WTC11 (cell line): ENCODE measurements at regions not wholly inside any gene's neighbourhood (a gene's known extent, or its start where the extent isn't known, plus 50 kb on each side); places are given as distances from the start of the nearest gene placed in this dataset.

ENCODE experiments used
- ATAC-seq: fragments of 200-7000 bp; cut with Tn5 transposase; 2 replicates; pipeline ENCODE4 v1.10.0; 2021; ENCODE audit warnings: mild to moderate bottlenecking, moderate library complexity
- CTCF ChIA-PET: fragments of 300-600 bp; sonication (Branson Sonifier 250); formaldehyde crosslinking; loops from one replicate; lab custom pipeline; 2021; ENCODE audit warnings: antibody characterized with exemption; lab: Charles Lee
- POLR2A ChIA-PET: fragments of 350-600 bp; sonication (Branson Sonifier 250); formaldehyde crosslinking; loops from one replicate; lab custom pipeline; 2021; ENCODE audit warnings: antibody characterized with exemption; lab: Charles Lee
- DNase-seq: peaks from one replicate; pipeline ENCODE4 v3.0.0; 2021; ENCODE audit warnings: low spot score
- H3K27ac Mint-ChIP-seq: 2 replicates; pipeline ENCODE4 v1.8.0; 2021; ENCODE audit warnings: mixed read lengths
- H3K27me3 Mint-ChIP-seq: 2 replicates; pipeline ENCODE4 v1.8.0; 2021; ENCODE audit warnings: low read depth, mild to moderate bottlenecking, moderate library complexity, mixed read lengths
- H3K36me3 Mint-ChIP-seq: 2 replicates; pipeline ENCODE4 v1.8.0; 2021; ENCODE audit warnings: mixed read lengths
- H3K4me1 Mint-ChIP-seq: 2 replicates; pipeline ENCODE4 v1.8.0; 2022; ENCODE audit warnings: mixed read lengths
- H3K4me3 Mint-ChIP-seq: 2 replicates; pipeline ENCODE4 v1.8.0; 2021; ENCODE audit warnings: mild to moderate bottlenecking, moderate library complexity, mixed read lengths
- H3K9me3 Mint-ChIP-seq: 2 replicates; pipeline ENCODE4 v1.8.0; 2021; ENCODE audit warnings: mixed read lengths
- CREM ChIP-seq: sonication (generic); formaldehyde crosslinking; IDR thresholded peaks from 2 replicates; pipeline ENCODE4 v1.8.1; 2022; ENCODE audit warnings: mild to moderate bottlenecking, missing genetic modification reagents, moderate library complexity
- ETV6 ChIP-seq: sonication (generic); formaldehyde crosslinking; IDR thresholded peaks from 2 replicates; pipeline ENCODE4 v1.8.1; 2022; ENCODE audit warnings: mild to moderate bottlenecking, missing genetic modification reagents
- GABPB1 ChIP-seq: sonication (generic); formaldehyde crosslinking; IDR thresholded peaks from 2 replicates; pipeline ENCODE4 v1.8.1; 2023; ENCODE audit warnings: mild to moderate bottlenecking, missing genetic modification reagents
- OVOL2 ChIP-seq: fragments of 250-450 bp; sonication (Bioruptor Pico); IDR thresholded peaks from 2 replicates; pipeline ENCODE4 v1.9.0; 2021; ENCODE audit warnings: mild to moderate bottlenecking, borderline replicate concordance
- SMAD3 ChIP-seq: sonication (generic); formaldehyde crosslinking; IDR thresholded peaks from 2 replicates; pipeline ENCODE4 v1.8.0; 2022; ENCODE audit warnings: missing genetic modification reagents, mild to moderate bottlenecking, borderline replicate concordance
- SP1 ChIP-seq: sonication (generic); formaldehyde crosslinking; conservative IDR thresholded peaks from 2 replicates; pipeline ENCODE4 v1.8.1; 2022; ENCODE audit warnings: missing genetic modification reagents
- TEAD1 ChIP-seq: sonication (generic); formaldehyde crosslinking; IDR thresholded peaks from 2 replicates; pipeline ENCODE4 v1.8.0; 2022; ENCODE audit warnings: mild to moderate bottlenecking, missing genetic modification reagents
- ZBTB21 ChIP-seq: sonication (generic); formaldehyde crosslinking; IDR thresholded peaks from 2 replicates; pipeline ENCODE4 v1.8.1; 2023; ENCODE audit warnings: mild to moderate bottlenecking, missing genetic modification reagents, borderline replicate concordance
- ZMAT4 ChIP-seq: fragments of 250-450 bp; sonication (Bioruptor Pico); IDR thresholded peaks from 2 replicates; pipeline ENCODE4 v1.9.0; 2021; ENCODE audit warnings: mild to moderate bottlenecking
- ZNF263 ChIP-seq: sonication (generic); formaldehyde crosslinking; IDR thresholded peaks from 2 replicates; pipeline ENCODE4 v1.8.1; 2022; ENCODE audit warnings: low read depth, mild to moderate bottlenecking, moderate library complexity, missing genetic modification reagents
- ZNF396 ChIP-seq: fragments of 250-450 bp; sonication (Bioruptor Pico); IDR thresholded peaks from 2 replicates; pipeline ENCODE4 v1.8.0; 2021; ENCODE audit warnings: mild to moderate bottlenecking, moderate library complexity, borderline replicate concordance
- ZNF512 ChIP-seq: sonication (generic); formaldehyde crosslinking; IDR thresholded peaks from 2 replicates; pipeline ENCODE4 v1.8.1; 2022; ENCODE audit warnings: missing genetic modification reagents, borderline replicate concordance
- ZNF532 ChIP-seq: fragments of 250-450 bp; sonication (Bioruptor Pico); IDR thresholded peaks from 2 replicates; pipeline ENCODE4 v1.9.0; 2021; ENCODE audit warnings: mild to moderate bottlenecking, borderline replicate concordance
- ZNF671 ChIP-seq: fragments of 250-450 bp; sonication (Bioruptor Pico); IDR thresholded peaks from 2 replicates; pipeline ENCODE4 v1.8.0; 2021; ENCODE audit warnings: mild to moderate bottlenecking
- TF ChIP-seq, protein P1 (sequence below): sonication (generic); formaldehyde crosslinking; IDR thresholded peaks from 2 replicates; pipeline ENCODE4 v1.8.0; 2022; ENCODE audit warnings: mild to moderate bottlenecking, missing genetic modification reagents
- TF ChIP-seq, protein P2 (sequence below): fragments of 250-450 bp; sonication (Bioruptor Pico); IDR thresholded peaks from 2 replicates; pipeline ENCODE4 v2.1.2; 2022; ENCODE audit warnings: mild to moderate bottlenecking, moderate library complexity
- TF ChIP-seq, protein P3 (sequence below): fragments of 200-600 bp; IDR thresholded peaks from 2 replicates; pipeline ENCODE4 v1.8.0; 2022; ENCODE audit warnings: antibody characterized with exemption

GRCh38 chr6:113140721-113141120 is 716.4 kb upstream of the MARCKS start (continued):
- TF ChIP-seq, protein P1, sequence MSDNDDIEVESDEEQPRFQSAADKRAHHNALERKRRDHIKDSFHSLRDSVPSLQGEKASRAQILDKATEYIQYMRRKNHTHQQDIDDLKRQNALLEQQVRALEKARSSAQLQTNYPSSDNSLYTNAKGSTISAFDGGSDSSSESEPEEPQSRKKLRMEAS (CRISPR knock-in tag) = no peak
- no peak for TF ChIP-seq ZNF512
- no peak for TF ChIP-seq CREM
- no peak for TF ChIP-seq GABPB1 (CRISPR knock-in tag)

DNA sequence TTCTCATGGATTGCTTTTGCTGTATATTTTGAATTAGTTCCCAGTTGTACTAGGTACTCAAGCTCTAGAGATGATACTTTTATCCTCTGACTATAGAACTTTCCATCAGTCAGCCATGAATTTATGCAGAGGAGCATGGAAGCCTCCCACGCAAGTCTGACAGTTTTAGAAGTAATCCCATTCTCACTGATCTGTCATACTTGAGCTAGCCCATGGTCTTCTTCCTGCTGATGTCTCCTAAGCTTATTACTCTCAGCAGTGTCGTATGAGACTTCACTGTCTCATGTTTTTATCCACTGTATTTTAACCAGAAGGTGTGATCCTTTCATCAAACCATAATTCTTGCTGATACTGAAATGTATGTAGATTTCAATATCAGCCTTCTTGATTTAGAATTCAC is 715.2 kb upstream of the MARCKS start:
- Mint-ChIP-seq H3K36me3 (no peaks in the 10 kb centered on the region), H3K27me3 (no peaks in the 10 kb centered on the region), H3K27ac (no peak overlapping the region), H3K9me3 (no peaks in the 10 kb centered on the region), H3K4me1 (peaks cover 4% of the 10 kb centered on the region), H3K4me3 (no peak overlapping the region)
- ATAC-seq (no peak), DNase-seq (no peak)
- TF ChIP-seq OVOL2 (CRISPR knock-in tag) = no peak
- CTCF ChIA-PET = no interaction called here
- POLR2A ChIA-PET = interaction anchor here (0.6 kb wide), 1 partner anchor 700 kb away, joined by 3 read pairs; no protein-coding TSS in a partner anchor

DNA sequence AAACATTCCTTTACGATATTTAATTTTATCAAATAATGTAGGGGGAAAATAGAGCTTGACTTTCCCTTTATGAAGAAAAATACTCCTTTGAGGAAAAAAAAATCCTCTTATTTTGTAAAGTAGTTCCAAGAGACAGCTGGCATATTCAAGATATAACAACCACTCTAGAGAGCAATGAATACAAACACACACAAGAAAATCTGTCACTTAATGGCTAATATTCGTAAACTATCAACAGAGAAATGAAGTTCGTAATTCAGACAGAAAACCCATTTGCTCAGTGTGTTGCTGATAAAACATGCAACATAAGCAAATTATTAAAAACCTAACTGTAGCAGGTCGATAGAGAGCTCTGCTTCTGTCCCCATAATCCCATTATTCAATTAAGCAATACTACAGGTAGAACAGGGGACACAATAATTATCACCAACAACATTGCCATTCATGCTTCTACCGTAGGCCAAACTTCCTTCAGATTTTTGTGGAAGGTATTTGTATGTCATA is 714.4 kb upstream of the MARCKS start:
- no peak for DNase-seq
- CTCF ChIA-PET = no interaction called here
- H3K27ac Mint-ChIP-seq = no peak overlapping the region
- POLR2A ChIA-PET = interaction anchor here (0.5 to 0.6 kb wide), 2 partner anchors 43 to 699 kb away, joined by 3 read pairs; no protein-coding TSS in a partner anchor
- peaks cover 2% of the 10 kb centered on the region for H3K4me1 Mint-ChIP-seq
- H3K27me3 Mint-ChIP-seq = no peaks in the 10 kb centered on the region
- TF ChIP-seq ETV6 (CRISPR knock-in tag) = no peak
- TF ChIP-seq SMAD3 (CRISPR knock-in tag) = no peak
- no peak for TF ChIP-seq ZNF263 (CRISPR knock-in tag)
- TF ChIP-seq ZNF671 = no peak
- no peak for TF ChIP-seq ZBTB21 (CRISPR knock-in tag)
- TF ChIP-seq, protein P2, sequence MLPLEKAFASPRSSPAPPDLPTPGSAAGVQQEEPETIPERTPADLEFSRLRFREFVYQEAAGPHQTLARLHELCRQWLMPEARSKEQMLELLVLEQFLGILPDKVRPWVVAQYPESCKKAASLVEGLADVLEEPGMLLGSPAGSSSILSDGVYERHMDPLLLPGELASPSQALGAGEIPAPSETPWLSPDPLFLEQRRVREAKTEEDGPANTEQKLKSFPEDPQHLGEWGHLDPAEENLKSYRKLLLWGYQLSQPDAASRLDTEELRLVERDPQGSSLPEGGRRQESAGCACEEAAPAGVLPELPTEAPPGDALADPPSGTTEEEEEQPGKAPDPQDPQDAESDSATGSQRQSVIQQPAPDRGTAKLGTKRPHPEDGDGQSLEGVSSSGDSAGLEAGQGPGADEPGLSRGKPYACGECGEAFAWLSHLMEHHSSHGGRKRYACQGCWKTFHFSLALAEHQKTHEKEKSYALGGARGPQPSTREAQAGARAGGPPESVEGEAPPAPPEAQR (CRISPR knock-in tag) = no peak
- TF ChIP-seq SP1 (CRISPR knock-in tag) = no peak
- no peak for TF ChIP-seq TEAD1 (CRISPR knock-in tag)
- no peak for TF ChIP-seq ZNF396 (CRISPR knock-in tag)
- no peak for TF ChIP-seq CREM
- TF ChIP-seq ZMAT4 (CRISPR knock-in tag) = no peak
- TF ChIP-seq ZNF532 (CRISPR knock-in tag) = no peak
- TF ChIP-seq, protein P3, sequence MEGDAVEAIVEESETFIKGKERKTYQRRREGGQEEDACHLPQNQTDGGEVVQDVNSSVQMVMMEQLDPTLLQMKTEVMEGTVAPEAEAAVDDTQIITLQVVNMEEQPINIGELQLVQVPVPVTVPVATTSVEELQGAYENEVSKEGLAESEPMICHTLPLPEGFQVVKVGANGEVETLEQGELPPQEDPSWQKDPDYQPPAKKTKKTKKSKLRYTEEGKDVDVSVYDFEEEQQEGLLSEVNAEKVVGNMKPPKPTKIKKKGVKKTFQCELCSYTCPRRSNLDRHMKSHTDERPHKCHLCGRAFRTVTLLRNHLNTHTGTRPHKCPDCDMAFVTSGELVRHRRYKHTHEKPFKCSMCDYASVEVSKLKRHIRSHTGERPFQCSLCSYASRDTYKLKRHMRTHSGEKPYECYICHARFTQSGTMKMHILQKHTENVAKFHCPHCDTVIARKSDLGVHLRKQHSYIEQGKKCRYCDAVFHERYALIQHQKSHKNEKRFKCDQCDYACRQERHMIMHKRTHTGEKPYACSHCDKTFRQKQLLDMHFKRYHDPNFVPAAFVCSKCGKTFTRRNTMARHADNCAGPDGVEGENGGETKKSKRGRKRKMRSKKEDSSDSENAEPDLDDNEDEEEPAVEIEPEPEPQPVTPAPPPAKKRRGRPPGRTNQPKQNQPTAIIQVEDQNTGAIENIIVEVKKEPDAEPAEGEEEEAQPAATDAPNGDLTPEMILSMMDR = no peak
- no peaks in the 10 kb centered on the region for H3K9me3 Mint-ChIP-seq
- no peak for ATAC-seq
- H3K4me3 Mint-ChIP-seq = no peak overlapping the region
- H3K36me3 Mint-ChIP-seq = no peaks in the 10 kb centered on the region
